PC-3 (cell line): ENCODE measurements at regions not wholly inside any gene's neighbourhood (a gene's known extent, or its start where the extent isn't known, plus 50 kb on each side); places are given as distances from the start of the nearest gene placed in this dataset.

Experiments used
- ATAC-seq: fragments of 200-7000 bp; cut with Tn5 transposase; 2 replicates; pipeline ENCODE4 v1.9.1; 2020; ENCODE audit warnings: mild to moderate bottlenecking, moderate library complexity
- BruUV-seq: library from RNA; stranded (reverse); fragments of 400-500 nt; replicated peaks from 2 replicates; lab custom pipeline; 2021; lab: Mats Ljungman, UMichigan
- CTCF ChIA-PET: fragments of 300-600 bp; sonication (Branson Sonifier 250); formaldehyde crosslinking; loops from one replicate; lab custom pipeline; 2022; ENCODE audit warnings: antibody characterized with exemption; lab: Charles Lee
- POLR2A ChIA-PET: fragments of 300-600 bp; sonication (Branson Sonifier 250); formaldehyde crosslinking; loops from one replicate; lab custom pipeline; 2022; ENCODE audit warnings: antibody characterized with exemption; ENCODE audit not compliant: unreplicated experiment; lab: Charles Lee
- DNase-seq: peaks from one replicate; pipeline ENCODE4 v3.0.0-alpha.2; 2015
- H2AFZ ChIP-seq: fragments of 300-600 bp; sonication (generic); 2 replicates; pipeline ENCODE4 v1.6.0; 2016; ENCODE audit warnings: antibody characterized with exemption, low read length
- H3F3A ChIP-seq: fragments of 300-600 bp; sonication (generic); one replicate; pipeline ENCODE4 v1.6.0; 2017; ENCODE audit warnings: antibody characterized with exemption, low read length, control low read depth, mild to moderate bottlenecking; ENCODE audit not compliant: unreplicated experiment
- H3K27ac ChIP-seq: fragments of 300-600 bp; sonication (generic); 2 replicates; pipeline ENCODE4 v1.5.1; 2016; ENCODE audit warnings: mild to moderate bottlenecking, low read length
- H3K27me3 ChIP-seq: fragments of 300-600 bp; sonication (generic); 2 replicates; pipeline ENCODE4 v1.6.1; 2016; ENCODE audit warnings: low read length, mixed read lengths
- H3K36me3 ChIP-seq: fragments of 300-600 bp; sonication (generic); 2 replicates; pipeline ENCODE4 v1.6.1; 2016; ENCODE audit warnings: low read depth, mixed run types, low read length, mixed read lengths
- H3K4me1 ChIP-seq: fragments of 300-600 bp; sonication (generic); 2 replicates; pipeline ENCODE4 v1.5.1; 2016; ENCODE audit warnings: low read length; ENCODE audit not compliant: insufficient read depth
- H3K4me2 ChIP-seq: fragments of 300-600 bp; sonication (generic); 2 replicates; pipeline ENCODE4 v1.6.0; 2016; ENCODE audit warnings: low read length
- H3K4me3 ChIP-seq: fragments of 300-600 bp; sonication (generic); 2 replicates; pipeline ENCODE4 v1.5.1; 2016; ENCODE audit warnings: mild to moderate bottlenecking, low read length, mixed read lengths
- H3K79me2 ChIP-seq: fragments of 300-600 bp; sonication (generic); 2 replicates; pipeline ENCODE4 v1.6.1; 2017; ENCODE audit warnings: low read length, mixed read lengths
- H3K9ac ChIP-seq: fragments of 300-600 bp; sonication (generic); 2 replicates; pipeline ENCODE4 v1.6.0; 2016; ENCODE audit warnings: mild to moderate bottlenecking, low read length
- H3K9me2 ChIP-seq: fragments of 300-600 bp; sonication (generic); replicated peaks from 2 replicates; pipeline ENCODE4 v1.6.1; 2016; ENCODE audit warnings: mixed run types, low read length, mixed read lengths
- H3K9me3 ChIP-seq: fragments of 300-600 bp; sonication (generic); 2 replicates; pipeline ENCODE4 v1.6.1; 2016; ENCODE audit warnings: low read length, mixed read lengths
- H4K20me1 ChIP-seq: fragments of 300-600 bp; sonication (generic); 2 replicates; pipeline ENCODE4 v1.6.1; 2016; ENCODE audit warnings: low read length, mixed read lengths
- EZH2 ChIP-seq: fragments of 300-600 bp; sonication (generic); IDR thresholded peaks from one replicate; pipeline ENCODE4 v1.6.1; 2017; ENCODE audit warnings: antibody characterized with exemption, mild to moderate bottlenecking, low read length; ENCODE audit not compliant: unreplicated experiment
- EZH2phosphoT487 ChIP-seq: fragments of 300-600 bp; sonication (generic); IDR thresholded peaks from 2 replicates; pipeline ENCODE4 v1.6.1; 2018; ENCODE audit warnings: mild to moderate bottlenecking, antibody characterized with exemption, low read length, borderline replicate concordance
- intact Hi-C: fragments of 100-400 bp; cut with micrococcal nuclease; formaldehyde crosslinking; loops from 2 replicates; pipeline ENCODE4 v1.9.0; 2023
- TF ChIP-seq, protein P1 (sequence below): fragments of 300-600 bp; sonication (generic); conservative IDR thresholded peaks from 2 replicates; pipeline ENCODE4 v1.5.1; 2017; ENCODE audit warnings: antibody characterized with exemption, low read depth, mild to moderate bottlenecking, low read length

- intact Hi-C loops, result no loop called here
- Histone ChIP-seq H3K9ac (no peak overlapping the region), H3K4me1 (no peaks in the 10 kb centered on the region), H3K4me2 (no peak overlapping the region), H3K36me3 (no peaks in the 10 kb centered on the region), H3K4me3 (no peak overlapping the region), H3K9me3 (no peaks in the 10 kb centered on the region), H4K20me1 (no peaks in the 10 kb centered on the region), H3K9me2 (no peaks in the 10 kb centered on the region), H3K27me3 (no peaks in the 10 kb centered on the region), H3K79me2 (no peaks in the 10 kb centered on the region), H3F3A (no peaks in the 10 kb centered on the region), H2AFZ (no peak overlapping the region), H3K27ac (no peak overlapping the region)
- DNase-seq, result no peak
- BruUV-seq, result no TSS peak
- ChIA-PET CTCF (no interaction called here), POLR2A (no interaction called here)
- no peak for ATAC-seq
- TF ChIP-seq, protein P1, sequence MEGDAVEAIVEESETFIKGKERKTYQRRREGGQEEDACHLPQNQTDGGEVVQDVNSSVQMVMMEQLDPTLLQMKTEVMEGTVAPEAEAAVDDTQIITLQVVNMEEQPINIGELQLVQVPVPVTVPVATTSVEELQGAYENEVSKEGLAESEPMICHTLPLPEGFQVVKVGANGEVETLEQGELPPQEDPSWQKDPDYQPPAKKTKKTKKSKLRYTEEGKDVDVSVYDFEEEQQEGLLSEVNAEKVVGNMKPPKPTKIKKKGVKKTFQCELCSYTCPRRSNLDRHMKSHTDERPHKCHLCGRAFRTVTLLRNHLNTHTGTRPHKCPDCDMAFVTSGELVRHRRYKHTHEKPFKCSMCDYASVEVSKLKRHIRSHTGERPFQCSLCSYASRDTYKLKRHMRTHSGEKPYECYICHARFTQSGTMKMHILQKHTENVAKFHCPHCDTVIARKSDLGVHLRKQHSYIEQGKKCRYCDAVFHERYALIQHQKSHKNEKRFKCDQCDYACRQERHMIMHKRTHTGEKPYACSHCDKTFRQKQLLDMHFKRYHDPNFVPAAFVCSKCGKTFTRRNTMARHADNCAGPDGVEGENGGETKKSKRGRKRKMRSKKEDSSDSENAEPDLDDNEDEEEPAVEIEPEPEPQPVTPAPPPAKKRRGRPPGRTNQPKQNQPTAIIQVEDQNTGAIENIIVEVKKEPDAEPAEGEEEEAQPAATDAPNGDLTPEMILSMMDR, result no peak
Observed at GRCh38 chr1:143699115-143699514, 272.7 kb downstream of the FAM72C start.

- no peak for TF ChIP-seq EZH2
- TF ChIP-seq, protein P1, result peak; percentile 29
- TF ChIP-seq EZH2phosphoT487, result no peak
- no peaks in the 10 kb centered on the region for H3K9me3 ChIP-seq
- H3K36me3 ChIP-seq, result no peaks in the 10 kb centered on the region
- H3K9me2 ChIP-seq, result no peaks in the 10 kb centered on the region
- H3K9ac ChIP-seq, result no peak overlapping the region
- ATAC-seq (no peak), DNase-seq (peak; percentile 3)
- no peak overlapping the region for H3K4me3 ChIP-seq
- H3K27me3 ChIP-seq, result no peaks in the 10 kb centered on the region
- no peak overlapping the region for H3K4me2 ChIP-seq
- H3K79me2 ChIP-seq, result no peaks in the 10 kb centered on the region
- POLR2A ChIA-PET, result no interaction called here
- H2AFZ ChIP-seq, result no peak overlapping the region
- H3K4me1 ChIP-seq, result no peaks in the 10 kb centered on the region
- no peak overlapping the region for H3K27ac ChIP-seq
- CTCF ChIA-PET, result no interaction called here
- no peaks in the 10 kb centered on the region for H4K20me1 ChIP-seq
- intact Hi-C loops, result no loop called here
- no TSS peak for BruUV-seq
- no peaks in the 10 kb centered on the region for H3F3A ChIP-seq
Observed at GRCh38 chr1:143698016-143698415, 273.8 kb downstream of the FAM72C start.

DNA sequence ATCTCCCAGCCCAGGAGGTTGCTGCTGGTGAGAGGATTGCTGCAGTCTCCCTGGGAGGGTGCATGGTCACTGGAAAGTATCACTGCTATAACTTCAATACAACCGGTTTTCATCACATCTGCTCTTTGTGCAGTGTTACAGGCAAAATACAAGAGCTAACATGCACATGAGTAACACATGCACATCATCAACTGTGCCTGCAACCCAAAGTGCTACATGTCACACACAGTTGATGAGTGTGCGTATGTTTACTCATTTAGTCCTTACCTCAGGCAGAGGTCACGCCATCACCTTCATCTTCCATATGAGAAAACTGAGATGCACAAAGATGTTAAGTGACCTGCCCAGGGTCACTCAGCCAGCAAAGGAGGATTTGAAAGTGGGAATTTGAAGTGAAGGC lies 277.7 kb downstream of the FAM72C start:
- POLR2A ChIA-PET, result no interaction called here
- Histone ChIP-seq H2AFZ (no peak overlapping the region), H3K9ac (no peak overlapping the region), H3K9me2 (no peaks in the 10 kb centered on the region), H3K79me2 (no peaks in the 10 kb centered on the region), H3K9me3 (no peaks in the 10 kb centered on the region), H3F3A (no peaks in the 10 kb centered on the region), H4K20me1 (no peaks in the 10 kb centered on the region), H3K4me3 (no peak overlapping the region), H3K36me3 (no peaks in the 10 kb centered on the region), H3K27me3 (peaks cover 15% of the 10 kb centered on the region), H3K4me2 (no peak overlapping the region), H3K27ac (no peak overlapping the region), H3K4me1 (no peaks in the 10 kb centered on the region)
- ATAC-seq (no peak), DNase-seq (no peak)
- intact Hi-C loops, result no loop called here
- no TSS peak for BruUV-seq
- CTCF ChIA-PET, result no interaction called here
- TF ChIP-seq, protein P1, result no peak
- TF ChIP-seq EZH2 (no peak), EZH2phosphoT487 (no peak)
